Lower leg skin (tissue), 4 donors: ENCODE measurements at regions not wholly inside any gene's neighbourhood (a gene's known extent, or its start where the extent isn't known, plus 50 kb on each side); places are given as distances from the start of the nearest gene placed in this dataset.
"Not testable (repeated sequence)": the region's sequence is repeated elsewhere in the genome, so short reads cannot be mapped to it uniquely, and the experiment has no call there.

Experiments used
- DNase-seq, 2 donors: peaks; one replicate each; pipeline ENCODE4 v3.0.0-alpha.2; 2019; ENCODE audit warnings: low spot score in 2 of 2
- H3K4me3 ChIP-seq: fragments of 200-600 bp; sonication (generic); 2 replicates; pipeline ENCODE4 v1.5.1; 2017; ENCODE audit warnings: mild to moderate bottlenecking, low read depth; ENCODE audit not compliant: poor library complexity, severe bottlenecking
- POLR2A ChIP-seq, 2 donors: fragments of 450-650 bp; IDR thresholded peaks; one replicate each; pipeline ENCODE4 v1.6.1; 2016 to 2017; ENCODE audit warnings: antibody characterized with exemption in 2 of 2, mild to moderate bottlenecking in 1 of 2, moderate library complexity in 1 of 2
- WGBS, 2 donors: methylation state at CpG; one replicate each; pipeline ENCODE4 v1.1.5; 2018; 5-methylcytosine and 5-hydroxymethylcytosine counted together
- intact Hi-C: fragments of 100-400 bp; cut with DNase I; formaldehyde crosslinking; loops from one replicate; pipeline ENCODE4 v1.15.0; 2023; ENCODE audit warnings: low total_unique reads
- TF ChIP-seq, protein P1 (sequence below), 3 donors: fragments of 450-650 bp; IDR thresholded peaks; one replicate each; pipeline ENCODE4 v1.5.1; 2016; ENCODE audit warnings: antibody characterized with exemption in 3 of 3, mild to moderate bottlenecking in 3 of 3, moderate library complexity in 2 of 3

DNA sequence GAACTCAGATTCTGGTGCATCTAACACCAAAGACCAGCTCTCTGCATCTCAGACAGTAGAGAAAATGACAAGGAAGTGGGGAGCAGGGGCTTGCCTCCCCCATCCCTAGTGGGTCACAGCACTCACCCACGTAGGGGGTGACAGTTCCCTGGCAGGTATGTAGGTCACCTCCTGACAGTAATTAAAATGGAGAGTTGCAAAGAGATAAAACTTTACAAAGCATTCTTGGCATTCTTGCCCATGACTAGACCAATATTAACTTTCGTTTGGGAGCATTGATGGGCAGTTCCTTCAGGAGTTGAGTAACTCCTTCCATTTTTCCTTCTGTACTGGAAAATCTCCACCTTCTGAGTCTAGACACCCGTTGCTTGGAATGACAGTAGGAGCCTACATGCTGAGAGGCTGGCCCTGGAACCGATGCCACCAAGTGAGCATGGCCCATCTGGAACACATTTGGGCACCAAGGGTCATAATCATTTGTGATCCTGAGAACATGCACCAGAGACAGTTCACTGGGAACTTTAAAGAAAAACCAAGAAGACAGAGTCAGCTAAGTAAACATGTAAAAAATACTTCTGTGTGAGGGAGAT, 81.5 kb upstream of the MSX2 start:
- WGBS, 2 donors: 18 to 28% methylated on average over 4 of the region's 4 CpGs
- peak in 1 of 2 donors; percentile 10 for DNase-seq
- no peak overlapping the region for H3K4me3 ChIP-seq
- TF ChIP-seq POLR2A (IDR thresholded peaks at IDR 0.05): no peak
- TF ChIP-seq, protein P1, sequence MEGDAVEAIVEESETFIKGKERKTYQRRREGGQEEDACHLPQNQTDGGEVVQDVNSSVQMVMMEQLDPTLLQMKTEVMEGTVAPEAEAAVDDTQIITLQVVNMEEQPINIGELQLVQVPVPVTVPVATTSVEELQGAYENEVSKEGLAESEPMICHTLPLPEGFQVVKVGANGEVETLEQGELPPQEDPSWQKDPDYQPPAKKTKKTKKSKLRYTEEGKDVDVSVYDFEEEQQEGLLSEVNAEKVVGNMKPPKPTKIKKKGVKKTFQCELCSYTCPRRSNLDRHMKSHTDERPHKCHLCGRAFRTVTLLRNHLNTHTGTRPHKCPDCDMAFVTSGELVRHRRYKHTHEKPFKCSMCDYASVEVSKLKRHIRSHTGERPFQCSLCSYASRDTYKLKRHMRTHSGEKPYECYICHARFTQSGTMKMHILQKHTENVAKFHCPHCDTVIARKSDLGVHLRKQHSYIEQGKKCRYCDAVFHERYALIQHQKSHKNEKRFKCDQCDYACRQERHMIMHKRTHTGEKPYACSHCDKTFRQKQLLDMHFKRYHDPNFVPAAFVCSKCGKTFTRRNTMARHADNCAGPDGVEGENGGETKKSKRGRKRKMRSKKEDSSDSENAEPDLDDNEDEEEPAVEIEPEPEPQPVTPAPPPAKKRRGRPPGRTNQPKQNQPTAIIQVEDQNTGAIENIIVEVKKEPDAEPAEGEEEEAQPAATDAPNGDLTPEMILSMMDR (IDR thresholded peaks at IDR 0.05): no peak
- intact Hi-C loops: no loop called here

DNA sequence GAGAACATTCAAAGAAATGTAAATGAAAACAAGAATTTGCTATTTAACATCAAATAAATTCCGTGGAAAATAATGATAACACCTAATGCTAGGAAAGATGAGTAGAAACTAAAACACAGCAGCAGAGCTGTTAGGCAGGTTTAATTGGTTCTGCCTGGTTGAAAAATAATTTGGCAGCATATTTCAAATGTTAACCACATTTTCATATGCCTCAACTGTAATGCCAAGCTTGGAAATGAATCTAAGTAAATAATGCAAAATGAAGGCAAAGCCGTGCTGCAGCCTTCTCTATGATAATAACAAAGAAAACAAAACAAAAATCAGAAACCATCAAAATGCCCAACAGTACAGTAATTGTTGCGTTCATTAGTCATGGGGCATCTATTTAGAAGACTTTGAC, 79.9 kb upstream of the MSX2 start:
- DNase-seq: no peak
- 60 to 61% methylated on average over 3 of the region's 3 CpGs for whole genome bisulfite sequencing, 2 donors
- TF ChIP-seq POLR2A (IDR thresholded peaks at IDR 0.05): no peak
- TF ChIP-seq, protein P1 (IDR thresholded peaks at IDR 0.05): no peak
- no peak overlapping the region for H3K4me3 ChIP-seq
- intact Hi-C loops: no loop called here

DNA sequence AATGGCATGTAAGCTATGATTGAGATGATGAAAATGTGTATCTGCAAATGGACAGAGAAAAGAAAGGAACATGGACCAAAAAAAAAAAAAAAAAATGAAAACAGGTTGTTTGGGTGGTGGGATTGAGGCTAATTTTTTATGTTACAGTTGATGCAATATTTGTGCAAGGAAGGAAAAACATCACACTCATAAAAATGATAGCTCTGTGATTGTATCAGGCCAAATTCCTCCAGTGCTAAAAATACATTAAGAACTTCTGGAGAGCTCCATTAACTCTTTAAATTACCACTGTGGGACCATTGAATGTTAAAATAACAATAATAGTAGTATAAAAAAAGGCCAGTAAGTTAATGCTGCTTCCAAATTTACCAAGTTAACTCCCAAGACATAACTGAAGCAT, 79.5 kb upstream of the MSX2 start:
- TF ChIP-seq, protein P1 (IDR thresholded peaks at IDR 0.05): no peak
- TF ChIP-seq POLR2A (IDR thresholded peaks at IDR 0.05): no peak
- DNase-seq: no peak
- no peak overlapping the region for H3K4me3 ChIP-seq
- intact Hi-C loops: no loop called here

DNA sequence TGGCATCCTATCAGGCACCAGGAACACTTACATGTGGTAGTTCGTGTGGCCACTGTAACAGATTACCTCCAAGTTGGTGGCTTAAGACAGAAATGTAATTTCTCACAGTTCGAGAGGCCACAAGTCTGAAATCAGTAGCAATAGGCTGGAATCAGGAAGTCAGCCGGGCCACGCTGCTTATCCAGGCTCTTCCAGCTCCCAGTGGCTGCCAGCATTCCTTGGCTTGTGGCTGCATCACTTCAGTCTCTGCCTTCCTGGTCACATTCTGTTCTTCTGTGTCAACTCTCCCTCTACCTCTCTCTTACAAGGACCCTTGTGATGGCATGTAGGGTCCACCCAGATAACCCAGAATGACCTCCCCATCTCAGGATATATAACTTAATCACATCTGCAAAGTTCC, 78.7 kb upstream of the MSX2 start:
- 96 to 97% methylated on average over 4 of the region's 4 CpGs for WGBS, 2 donors
- DNase-seq: no peak
- no peak overlapping the region for H3K4me3 ChIP-seq
- intact Hi-C loops: no loop called here
- TF ChIP-seq, protein P1 (IDR thresholded peaks at IDR 0.05): no peak

DNA sequence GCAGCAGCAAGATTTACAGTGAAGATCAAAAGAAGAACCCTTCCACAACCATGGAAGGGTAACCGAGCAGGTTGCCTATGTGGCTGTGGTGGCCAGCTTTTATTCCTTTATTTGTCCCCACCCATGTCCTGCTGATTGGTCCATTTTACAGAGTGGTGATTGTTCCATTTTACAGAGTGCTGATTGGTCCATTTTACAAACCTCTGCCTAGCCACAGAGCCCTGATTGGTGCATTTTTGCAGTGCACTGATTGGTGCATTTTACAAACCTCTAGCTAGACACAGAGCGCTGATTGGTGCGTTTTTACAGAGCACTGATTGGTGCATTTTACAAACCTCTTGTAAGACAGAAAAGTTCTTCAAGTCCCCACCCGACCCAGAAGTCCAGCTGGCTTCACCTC, 75.8 kb upstream of the MSX2 start:
- intact Hi-C loops, H3K4me3 ChIP-seq, DNase-seq: not testable (repeated sequence)
- 93 to 95% methylated on average over 4 of the region's 4 CpGs for WGBS, 2 donors

DNA sequence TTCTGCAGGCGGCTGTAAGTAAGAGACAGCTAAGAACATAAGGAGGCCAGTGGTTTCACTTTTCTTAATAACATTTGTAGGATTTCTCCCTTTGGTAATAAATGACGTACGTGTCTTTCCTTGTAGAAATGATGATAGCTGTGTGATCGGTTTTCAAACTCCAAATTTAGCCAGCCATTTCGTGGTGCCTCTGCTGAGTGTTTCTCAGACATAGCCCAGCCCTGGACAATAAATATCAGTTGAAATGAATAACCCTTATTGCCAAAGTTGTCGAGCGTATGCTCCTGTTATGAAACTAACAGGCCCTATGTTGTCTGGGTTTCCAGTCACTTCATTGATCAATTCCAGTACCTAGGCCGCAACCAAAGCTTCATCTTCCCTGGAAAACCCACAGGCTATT, 75.0 kb upstream of the MSX2 start:
- TF ChIP-seq POLR2A (IDR thresholded peaks at IDR 0.05): no peak
- TF ChIP-seq, protein P1 (IDR thresholded peaks at IDR 0.05): no peak
- intact Hi-C loops: no loop called here

More for the DNA sequence above, 75.0 kb upstream of the MSX2 start:
- no peak for DNase-seq
- WGBS, 2 donors: 87 to 89% methylated on average over 8 of the region's 8 CpGs
- no peak overlapping the region for H3K4me3 ChIP-seq
